ENCODE measurements at regions not wholly inside any gene's neighbourhood (a gene's known extent, or its start where the extent isn't known, plus 50 kb on each side); places are given as distances from the start of the nearest gene placed in this dataset.

DNA sequence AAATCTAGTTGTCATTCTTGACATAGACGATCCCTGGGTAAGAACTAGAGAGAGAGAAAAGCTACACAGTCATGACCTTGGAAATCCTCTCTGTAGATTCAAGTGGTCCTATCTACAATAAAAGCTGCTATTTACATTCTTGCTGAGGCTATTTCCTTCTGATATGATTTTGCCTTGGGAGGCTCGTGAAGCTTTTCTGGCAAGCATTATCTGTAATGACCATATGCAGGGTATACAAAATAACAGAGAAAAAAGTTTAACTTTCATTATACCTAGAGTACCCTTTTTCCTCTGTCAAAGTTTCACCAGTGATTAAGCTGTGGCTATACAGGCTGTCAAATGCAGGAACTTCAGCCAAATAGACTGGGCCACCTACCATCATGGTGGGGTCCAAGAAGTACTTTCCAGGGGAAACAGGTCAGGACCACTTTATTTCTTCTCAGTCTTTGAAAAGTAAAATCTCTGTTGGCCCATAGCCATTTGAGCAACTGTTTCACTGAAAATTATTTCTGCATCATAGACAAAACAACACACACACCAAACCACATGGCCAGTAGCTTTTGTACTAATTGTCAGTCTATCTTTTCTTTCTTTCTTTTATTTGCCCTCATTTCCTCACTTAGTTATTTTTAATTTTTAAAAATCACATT, 677.0 kb upstream of the ID4 start:
- Histone ChIP-seq H3K4me3 (no peak overlapping the region), H3K9me3 (no peaks in the 10 kb centered on the region), H3K27me3 (no peaks in the 10 kb centered on the region), H3K36me3 (no peaks in the 10 kb centered on the region), H3K4me1 (peaks cover 0 to 6% (median 2%) of the 10 kb centered on the region in 4 donors), H3K27ac (no peak overlapping the region)
- no peak for DNase-seq
- 15 to 36% (median 25%) methylated on average over 2 of the region's 2 CpGs for WGBS, 5 donors
- TF ChIP-seq EP300 (IDR thresholded peaks at IDR 0.05) (no peak), POLR2A (IDR thresholded peaks at IDR 0.05) (no peak), POLR2AphosphoS5 (IDR thresholded peaks at IDR 0.05) (no peak)
- TF ChIP-seq, protein P1, sequence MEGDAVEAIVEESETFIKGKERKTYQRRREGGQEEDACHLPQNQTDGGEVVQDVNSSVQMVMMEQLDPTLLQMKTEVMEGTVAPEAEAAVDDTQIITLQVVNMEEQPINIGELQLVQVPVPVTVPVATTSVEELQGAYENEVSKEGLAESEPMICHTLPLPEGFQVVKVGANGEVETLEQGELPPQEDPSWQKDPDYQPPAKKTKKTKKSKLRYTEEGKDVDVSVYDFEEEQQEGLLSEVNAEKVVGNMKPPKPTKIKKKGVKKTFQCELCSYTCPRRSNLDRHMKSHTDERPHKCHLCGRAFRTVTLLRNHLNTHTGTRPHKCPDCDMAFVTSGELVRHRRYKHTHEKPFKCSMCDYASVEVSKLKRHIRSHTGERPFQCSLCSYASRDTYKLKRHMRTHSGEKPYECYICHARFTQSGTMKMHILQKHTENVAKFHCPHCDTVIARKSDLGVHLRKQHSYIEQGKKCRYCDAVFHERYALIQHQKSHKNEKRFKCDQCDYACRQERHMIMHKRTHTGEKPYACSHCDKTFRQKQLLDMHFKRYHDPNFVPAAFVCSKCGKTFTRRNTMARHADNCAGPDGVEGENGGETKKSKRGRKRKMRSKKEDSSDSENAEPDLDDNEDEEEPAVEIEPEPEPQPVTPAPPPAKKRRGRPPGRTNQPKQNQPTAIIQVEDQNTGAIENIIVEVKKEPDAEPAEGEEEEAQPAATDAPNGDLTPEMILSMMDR (IDR thresholded peaks at IDR 0.05), result no peak
- intact Hi-C loops (cut with DNase I; ENCODE audit: low total_unique reads), result no loop called here

DNA sequence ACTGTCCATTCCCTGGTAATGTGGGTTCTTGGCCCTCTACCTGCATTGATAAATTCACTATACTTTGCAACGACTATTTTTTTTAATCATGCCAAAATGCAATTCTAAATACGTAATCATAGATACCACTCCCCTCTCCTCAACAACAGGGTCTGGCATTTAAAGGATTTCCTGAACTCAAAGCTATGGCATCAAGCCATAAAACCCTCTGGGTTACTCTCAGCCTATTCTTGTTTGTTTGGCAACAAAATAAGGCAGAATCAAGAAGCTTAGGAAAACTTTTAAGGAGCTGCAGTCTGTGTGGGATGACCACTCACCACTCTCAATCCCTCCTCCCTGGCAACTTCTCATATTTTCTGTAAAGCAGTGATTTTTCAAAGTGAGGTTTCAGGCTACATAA, 669.9 kb upstream of the ID4 start:
- intact Hi-C loops (cut with DNase I; ENCODE audit: low total_unique reads), result no loop called here
- H3K27ac ChIP-seq, result no peak overlapping the region
- WGBS, 5 donors, result 25 to 41% (median 38%) methylated on average over 2 of the region's 2 CpGs
- no peak for DNase-seq
- no peaks in the 10 kb centered on the region for H3K9me3 ChIP-seq
- no peak overlapping the region for H3K4me3 ChIP-seq
- H3K4me1 ChIP-seq, result peaks cover 0 to 21% (median 2%) of the 10 kb centered on the region in 4 donors
- no peaks in the 10 kb centered on the region for H3K27me3 ChIP-seq
- TF ChIP-seq POLR2A (IDR thresholded peaks at IDR 0.05), result no peak
- TF ChIP-seq, protein P1 (IDR thresholded peaks at IDR 0.05), result no peak
- no peak for TF ChIP-seq EP300 (IDR thresholded peaks at IDR 0.05)
- TF ChIP-seq POLR2AphosphoS5 (IDR thresholded peaks at IDR 0.05), result no peak
- no peaks in the 10 kb centered on the region for H3K36me3 ChIP-seq

DNA sequence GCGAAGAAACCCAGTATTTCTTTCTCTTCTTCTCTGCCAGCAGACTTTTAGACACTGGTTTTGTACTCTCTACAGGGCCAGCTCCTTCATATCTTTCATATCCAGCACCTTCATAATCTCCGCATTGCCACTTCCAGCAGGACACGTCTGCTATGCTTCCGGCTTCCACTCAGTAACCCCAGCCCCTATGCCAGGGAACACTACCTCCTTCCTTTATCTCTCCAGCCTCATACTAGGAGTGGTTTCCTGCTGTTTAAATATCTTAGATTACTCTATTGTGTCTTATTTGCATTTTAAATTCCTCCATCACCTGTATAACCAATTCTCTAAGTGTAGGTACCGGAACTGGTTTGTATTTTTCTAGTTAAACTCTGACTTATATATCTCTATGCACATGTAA, 667.8 kb upstream of the ID4 start:
- Histone ChIP-seq H3K4me3 (no peak overlapping the region), H3K9me3 (no peaks in the 10 kb centered on the region), H3K36me3 (no peaks in the 10 kb centered on the region), H3K27ac (no peak overlapping the region), H3K4me1 (peaks cover 0 to 21% (median 2%) of the 10 kb centered on the region in 4 donors), H3K27me3 (no peaks in the 10 kb centered on the region)
- 36 to 59% (median 52%) methylated on average over 5 of the region's 5 CpGs for WGBS, 5 donors
- DNase-seq, result peak; percentile 27 to 60
- intact Hi-C loops (cut with DNase I; ENCODE audit: low total_unique reads), result no loop called here
- TF ChIP-seq POLR2A (IDR thresholded peaks at IDR 0.05), result no peak
- TF ChIP-seq POLR2AphosphoS5 (IDR thresholded peaks at IDR 0.05), result peak in 1 of 3 donors; percentile 62

DNA sequence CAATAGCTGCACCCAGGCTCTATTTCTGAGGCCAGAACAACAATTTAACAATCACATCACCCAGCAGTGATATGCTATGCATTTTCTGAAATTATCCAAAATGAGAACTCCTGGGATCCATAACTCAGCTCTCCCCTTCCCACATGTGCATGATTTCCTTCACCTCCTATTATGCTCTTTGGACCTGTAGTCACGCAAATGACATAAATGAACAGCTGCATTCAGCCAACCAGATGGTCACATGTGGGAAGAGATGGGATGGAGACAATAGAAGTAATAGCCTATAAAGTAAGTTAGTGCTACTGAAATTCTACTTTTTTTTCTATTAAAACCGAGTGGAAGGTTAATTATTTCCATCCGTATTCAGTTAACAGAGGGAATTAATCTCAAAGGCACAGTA, 662.1 kb upstream of the ID4 start:
- H3K4me1 ChIP-seq, result peaks cover 0 to 13% (median under 1%) of the 10 kb centered on the region in 4 donors
- H3K4me3 ChIP-seq, result no peak overlapping the region
- WGBS, 5 donors, result 78 to 88% (median 83%) methylated on average over 3 of the region's 3 CpGs
- no peaks in the 10 kb centered on the region for H3K36me3 ChIP-seq
- H3K9me3 ChIP-seq, result peaks cover 0 to 14% (median 10%) of the 10 kb centered on the region in 4 donors
- DNase-seq, result no peak
- intact Hi-C loops (cut with DNase I; ENCODE audit: low total_unique reads), result no loop called here
- no peak overlapping the region for H3K27ac ChIP-seq
- no peaks in the 10 kb centered on the region for H3K27me3 ChIP-seq
- no peak for TF ChIP-seq EP300 (IDR thresholded peaks at IDR 0.05)
- no peak for TF ChIP-seq POLR2A (IDR thresholded peaks at IDR 0.05)
- no peak for TF ChIP-seq POLR2AphosphoS5 (IDR thresholded peaks at IDR 0.05)
- TF ChIP-seq, protein P1 (IDR thresholded peaks at IDR 0.05), result no peak
